ENCODE measurements at regions not wholly inside any gene's neighbourhood (a gene's known extent, or its start where the extent isn't known, plus 50 kb on each side); places are given as distances from the start of the nearest gene placed in this dataset.
"Not testable (repeated sequence)": the region's sequence is repeated elsewhere in the genome, so short reads cannot be mapped to it uniquely, and the experiment has no call there.

- peaks cover 11 to 29% of the 10 kb centered on the region in 2 donors for H3K27me3 ChIP-seq (ENCODE audit: control insufficient read depth in 2 of 2, insufficient read depth in 2 of 2, low read length in 2 of 2)
Observed at GRCh38 chr10:100638969-100639368, 103.2 kb downstream of the HIF1AN start.

DNA sequence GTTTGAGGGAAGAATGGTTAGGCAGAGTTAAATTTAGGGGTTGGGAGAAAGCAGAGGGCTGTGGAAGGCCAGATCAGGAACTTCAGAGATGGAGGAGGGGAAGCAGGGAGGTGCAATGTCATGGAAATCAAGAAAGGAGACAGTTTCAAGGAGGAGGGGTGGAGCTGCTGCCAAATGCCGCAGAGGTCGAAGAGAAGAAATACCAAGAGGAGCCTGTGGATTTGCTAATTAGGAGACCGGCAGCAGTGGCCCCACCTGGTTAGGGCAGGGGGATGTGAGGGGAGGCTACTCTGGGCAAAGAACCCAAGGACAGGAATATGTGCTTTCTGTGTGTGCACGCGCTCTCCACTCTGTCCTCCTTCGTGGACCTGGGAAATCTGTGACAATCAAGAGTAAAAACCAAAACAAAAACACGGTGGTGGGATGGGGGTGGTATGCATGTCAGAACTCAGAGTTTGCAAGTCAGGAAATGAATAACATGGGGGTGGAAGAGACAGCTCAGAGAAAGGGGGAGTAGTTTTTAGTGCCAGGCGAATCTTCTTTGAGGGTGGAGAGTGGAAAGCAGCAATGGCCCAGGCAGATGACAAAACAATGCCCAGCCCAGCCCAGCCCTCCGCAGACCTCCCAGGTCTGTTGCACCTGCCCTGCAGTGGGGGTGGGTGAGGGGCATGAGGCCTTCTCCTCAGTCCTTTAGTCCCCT, 102.9 kb upstream of the PAX2 start:
- Histone ChIP-seq H3K4me3 (ENCODE audit: low read length in 2 of 2) (no peak overlapping the region), H3K36me3 (ENCODE audit: control insufficient read depth in 2 of 2, insufficient read depth in 2 of 2, low read length in 2 of 2) (no peaks in the 10 kb centered on the region), H3K27ac (ENCODE audit: low read depth in 2 of 2, low read length in 2 of 2) (no peak overlapping the region), H3K27me3 (ENCODE audit: control insufficient read depth in 2 of 2, insufficient read depth in 2 of 2, low read length in 2 of 2) (peaks cover 22 to 28% of the 10 kb centered on the region in 2 donors), H3K9me3 (ENCODE audit: control insufficient read depth in 2 of 2, low read length in 2 of 2) (no peaks in the 10 kb centered on the region), H3K4me1 (ENCODE audit: control insufficient read depth in 2 of 2, insufficient read depth in 2 of 2, low read length in 2 of 2) (no peaks in the 10 kb centered on the region), H3K9ac (ENCODE audit: low read depth in 1 of 2, low read length in 2 of 2) (no peak overlapping the region)

More at GRCh38 chr10:100638969-100639368, 103.2 kb downstream of the HIF1AN start:
- not testable (repeated sequence) for H3K9ac ChIP-seq (ENCODE audit: low read depth in 1 of 2, low read length in 2 of 2); H3K36me3 ChIP-seq (ENCODE audit: control insufficient read depth in 2 of 2, insufficient read depth in 2 of 2, low read length in 2 of 2); H3K9me3 ChIP-seq (ENCODE audit: control insufficient read depth in 2 of 2, low read length in 2 of 2); H3K4me1 ChIP-seq (ENCODE audit: control insufficient read depth in 2 of 2, insufficient read depth in 2 of 2, low read length in 2 of 2); H3K27ac ChIP-seq (ENCODE audit: low read depth in 2 of 2, low read length in 2 of 2); H3K4me3 ChIP-seq (ENCODE audit: low read length in 2 of 2)

DNA sequence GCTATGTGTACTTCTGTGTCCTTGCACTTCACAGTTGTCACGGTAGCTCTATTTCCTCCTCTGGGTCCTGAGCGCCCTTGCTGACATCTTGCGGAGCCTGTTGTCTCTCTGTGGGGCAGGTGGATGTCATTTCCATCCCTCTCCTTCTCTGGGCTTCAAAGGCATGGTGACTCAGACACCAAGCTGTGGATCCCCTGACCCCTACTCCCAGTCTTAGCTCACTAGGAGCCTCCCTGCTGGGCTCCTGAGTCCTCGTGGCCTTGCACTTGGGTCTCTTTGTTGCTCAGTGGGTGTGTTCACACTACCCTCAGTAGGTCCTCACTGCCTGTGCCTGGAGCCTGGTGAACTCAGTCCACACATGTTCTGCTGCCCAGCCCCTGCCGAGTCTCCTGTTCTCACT, 100.3 kb upstream of the PAX2 start:
- Histone ChIP-seq H3K36me3 (ENCODE audit: control insufficient read depth in 2 of 2, insufficient read depth in 2 of 2, low read length in 2 of 2) (no peaks in the 10 kb centered on the region), H3K9me3 (ENCODE audit: control insufficient read depth in 2 of 2, low read length in 2 of 2) (no peaks in the 10 kb centered on the region), H3K9ac (ENCODE audit: low read depth in 1 of 2, low read length in 2 of 2) (no peak overlapping the region), H3K4me3 (ENCODE audit: low read length in 2 of 2) (no peak overlapping the region), H3K27me3 (ENCODE audit: control insufficient read depth in 2 of 2, insufficient read depth in 2 of 2, low read length in 2 of 2) (peaks cover 22 to 26% of the 10 kb centered on the region in 2 donors), H3K27ac (ENCODE audit: low read depth in 2 of 2, low read length in 2 of 2) (no peak overlapping the region), H3K4me1 (ENCODE audit: control insufficient read depth in 2 of 2, insufficient read depth in 2 of 2, low read length in 2 of 2) (no peaks in the 10 kb centered on the region)

GRCh38 chr10:100645613-100646392, 99.6 kb upstream of the PAX2 start:
- H3K27ac ChIP-seq (ENCODE audit: low read depth in 2 of 2, low read length in 2 of 2): no peak overlapping the region
- H3K27me3 ChIP-seq (ENCODE audit: control insufficient read depth in 2 of 2, insufficient read depth in 2 of 2, low read length in 2 of 2): peaks cover 23 to 26% of the 10 kb centered on the region in 2 donors
- H3K4me1 ChIP-seq (ENCODE audit: control insufficient read depth in 2 of 2, insufficient read depth in 2 of 2, low read length in 2 of 2): no peaks in the 10 kb centered on the region
- H3K4me3 ChIP-seq (ENCODE audit: low read length in 2 of 2): no peak overlapping the region
- no peaks in the 10 kb centered on the region for H3K9me3 ChIP-seq (ENCODE audit: control insufficient read depth in 2 of 2, low read length in 2 of 2)
- H3K36me3 ChIP-seq (ENCODE audit: control insufficient read depth in 2 of 2, insufficient read depth in 2 of 2, low read length in 2 of 2): no peaks in the 10 kb centered on the region
- H3K9ac ChIP-seq (ENCODE audit: low read depth in 1 of 2, low read length in 2 of 2): no peak overlapping the region

DNA sequence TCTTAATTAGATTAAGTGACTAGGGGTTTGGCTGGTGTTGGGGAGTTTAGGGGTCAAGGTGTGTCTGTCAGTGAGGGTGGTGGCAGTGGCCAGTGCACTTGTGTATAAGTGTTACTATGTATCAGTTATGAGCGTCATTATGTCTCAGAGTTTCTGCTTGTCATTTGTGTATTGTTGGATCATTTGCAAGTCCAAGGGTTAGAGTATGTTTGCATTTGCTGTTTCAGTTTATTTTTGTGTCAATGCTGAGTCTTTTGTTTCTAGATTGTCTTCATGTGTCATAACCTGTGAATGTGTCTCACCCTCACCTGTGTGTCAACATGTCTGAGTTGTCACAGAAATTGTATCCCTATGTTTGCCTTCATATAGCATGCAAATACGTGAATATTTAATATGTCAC, 97.5 kb upstream of the PAX2 start:
- Histone ChIP-seq H3K4me3 (ENCODE audit: low read length in 2 of 2) (no peak overlapping the region), H3K27me3 (ENCODE audit: control insufficient read depth in 2 of 2, insufficient read depth in 2 of 2, low read length in 2 of 2) (peaks cover 19 to 29% of the 10 kb centered on the region in 2 donors), H3K4me1 (ENCODE audit: control insufficient read depth in 2 of 2, insufficient read depth in 2 of 2, low read length in 2 of 2) (no peaks in the 10 kb centered on the region), H3K27ac (ENCODE audit: low read depth in 2 of 2, low read length in 2 of 2) (no peak overlapping the region), H3K9me3 (ENCODE audit: control insufficient read depth in 2 of 2, low read length in 2 of 2) (no peaks in the 10 kb centered on the region), H3K36me3 (ENCODE audit: control insufficient read depth in 2 of 2, insufficient read depth in 2 of 2, low read length in 2 of 2) (no peaks in the 10 kb centered on the region), H3K9ac (ENCODE audit: low read depth in 1 of 2, low read length in 2 of 2) (no peak overlapping the region)

GRCh38 chr10:100650693-100651092, 94.7 kb upstream of the PAX2 start:
- Histone ChIP-seq H3K9ac (ENCODE audit: low read depth in 1 of 2, low read length in 2 of 2) (no peak overlapping the region), H3K4me3 (ENCODE audit: low read length in 2 of 2) (no peak overlapping the region), H3K9me3 (ENCODE audit: control insufficient read depth in 2 of 2, low read length in 2 of 2) (no peaks in the 10 kb centered on the region), H3K27me3 (ENCODE audit: control insufficient read depth in 2 of 2, insufficient read depth in 2 of 2, low read length in 2 of 2) (peaks cover 32 to 39% of the 10 kb centered on the region in 2 donors), H3K36me3 (ENCODE audit: control insufficient read depth in 2 of 2, insufficient read depth in 2 of 2, low read length in 2 of 2) (no peaks in the 10 kb centered on the region), H3K27ac (ENCODE audit: low read depth in 2 of 2, low read length in 2 of 2) (no peak overlapping the region), H3K4me1 (ENCODE audit: control insufficient read depth in 2 of 2, insufficient read depth in 2 of 2, low read length in 2 of 2) (no peaks in the 10 kb centered on the region)

- H3K36me3 ChIP-seq (ENCODE audit: control insufficient read depth in 2 of 2, insufficient read depth in 2 of 2, low read length in 2 of 2); H3K9ac ChIP-seq (ENCODE audit: low read depth in 1 of 2, low read length in 2 of 2); H3K4me3 ChIP-seq (ENCODE audit: low read length in 2 of 2); H3K9me3 ChIP-seq (ENCODE audit: control insufficient read depth in 2 of 2, low read length in 2 of 2); H3K27ac ChIP-seq (ENCODE audit: low read depth in 2 of 2, low read length in 2 of 2); H3K4me1 ChIP-seq (ENCODE audit: control insufficient read depth in 2 of 2, insufficient read depth in 2 of 2, low read length in 2 of 2): not testable (repeated sequence)
- peaks cover 35 to 43% of the 10 kb centered on the region in 2 donors for H3K27me3 ChIP-seq (ENCODE audit: control insufficient read depth in 2 of 2, insufficient read depth in 2 of 2, low read length in 2 of 2)
Observed at GRCh38 chr10:100651099-100651498, 94.3 kb upstream of the PAX2 start.

DNA sequence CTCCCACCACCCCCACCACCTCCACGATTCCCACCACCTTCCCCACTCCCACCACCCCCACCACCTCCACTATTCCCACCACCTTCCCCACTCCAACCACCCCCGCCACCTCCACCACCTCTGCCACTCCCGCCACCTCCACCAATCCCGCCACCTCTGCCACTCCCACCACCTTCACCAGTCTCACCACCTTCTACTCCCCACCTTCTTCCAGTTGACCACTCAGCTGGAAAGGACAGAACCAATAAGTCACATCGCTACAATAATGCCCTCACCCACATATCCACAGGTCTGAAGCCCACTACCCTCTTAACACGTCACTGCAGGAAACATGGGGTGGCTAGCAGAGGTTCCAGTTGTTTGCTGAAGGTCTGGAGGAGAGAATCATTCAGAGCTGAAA, 93.5 kb upstream of the PAX2 start:
- no peaks in the 10 kb centered on the region for H3K36me3 ChIP-seq (ENCODE audit: control insufficient read depth in 2 of 2, insufficient read depth in 2 of 2, low read length in 2 of 2)
- no peak overlapping the region for H3K9ac ChIP-seq (ENCODE audit: low read depth in 1 of 2, low read length in 2 of 2)
- H3K4me3 ChIP-seq (ENCODE audit: low read length in 2 of 2): no peak overlapping the region
- H3K4me1 ChIP-seq (ENCODE audit: control insufficient read depth in 2 of 2, insufficient read depth in 2 of 2, low read length in 2 of 2): no peaks in the 10 kb centered on the region
- H3K27ac ChIP-seq (ENCODE audit: low read depth in 2 of 2, low read length in 2 of 2): no peak overlapping the region
- no peaks in the 10 kb centered on the region for H3K9me3 ChIP-seq (ENCODE audit: control insufficient read depth in 2 of 2, low read length in 2 of 2)
- peaks cover 37 to 43% of the 10 kb centered on the region in 2 donors for H3K27me3 ChIP-seq (ENCODE audit: control insufficient read depth in 2 of 2, insufficient read depth in 2 of 2, low read length in 2 of 2)

DNA sequence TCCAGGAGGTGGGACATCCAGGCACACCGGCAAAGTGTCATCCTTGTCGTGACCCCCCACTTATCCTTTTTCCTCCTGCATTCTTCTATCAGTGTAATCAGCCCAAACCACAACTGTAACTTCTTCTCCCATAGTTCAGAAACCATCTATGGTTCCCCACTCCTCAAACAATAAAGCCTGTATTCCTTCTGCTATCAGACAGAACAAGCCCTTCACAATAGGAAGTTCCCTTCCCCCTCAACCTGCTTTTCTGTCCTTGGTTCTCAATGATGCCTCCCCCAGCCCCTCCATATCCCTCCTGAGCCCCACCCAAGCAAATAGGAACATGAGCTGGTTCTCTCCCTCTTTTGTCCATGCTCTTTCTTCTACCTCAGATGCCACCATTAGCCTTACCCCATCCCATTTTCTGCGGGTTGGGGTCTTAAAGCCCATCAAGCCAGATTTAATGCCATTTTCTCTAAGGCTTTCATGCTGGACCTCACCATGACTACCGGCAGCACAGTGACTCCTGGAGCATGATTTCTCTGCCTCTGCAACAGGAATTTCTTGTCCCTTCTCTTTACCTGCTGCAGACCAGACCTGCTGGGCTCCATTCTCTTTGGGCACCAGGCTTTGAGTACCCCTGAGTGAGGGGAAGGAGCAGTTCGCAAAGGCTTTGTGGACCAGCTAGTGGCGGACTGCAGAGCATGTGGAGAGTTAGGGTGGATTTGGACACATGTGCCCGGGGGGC, 92.8 kb upstream of the PAX2 start:
- Histone ChIP-seq H3K36me3 (ENCODE audit: control insufficient read depth in 2 of 2, insufficient read depth in 2 of 2, low read length in 2 of 2) (no peaks in the 10 kb centered on the region), H3K4me1 (ENCODE audit: control insufficient read depth in 2 of 2, insufficient read depth in 2 of 2, low read length in 2 of 2) (no peaks in the 10 kb centered on the region), H3K27ac (ENCODE audit: low read depth in 2 of 2, low read length in 2 of 2) (no peak overlapping the region), H3K9ac (ENCODE audit: low read depth in 1 of 2, low read length in 2 of 2) (no peak overlapping the region), H3K4me3 (ENCODE audit: low read length in 2 of 2) (no peak overlapping the region), H3K27me3 (ENCODE audit: control insufficient read depth in 2 of 2, insufficient read depth in 2 of 2, low read length in 2 of 2) (peaks cover 41 to 47% of the 10 kb centered on the region in 2 donors), H3K9me3 (ENCODE audit: control insufficient read depth in 2 of 2, low read length in 2 of 2) (no peaks in the 10 kb centered on the region)

Data from mucosa of rectum (tissue), 2 donors.